GM19023 (cell line): ENCODE measurements at regions not wholly inside any gene's neighbourhood (a gene's known extent, or its start where the extent isn't known, plus 50 kb on each side); places are given as distances from the start of the nearest gene placed in this dataset.

Source experiments
- ATAC-seq: cut with Tn5 transposase; IDR thresholded peaks from one replicate; pipeline ENCODE4 v1.9.1; 2021; ENCODE audit warnings: mild to moderate bottlenecking, moderate library complexity; ENCODE audit not compliant: unreplicated experiment

DNA sequence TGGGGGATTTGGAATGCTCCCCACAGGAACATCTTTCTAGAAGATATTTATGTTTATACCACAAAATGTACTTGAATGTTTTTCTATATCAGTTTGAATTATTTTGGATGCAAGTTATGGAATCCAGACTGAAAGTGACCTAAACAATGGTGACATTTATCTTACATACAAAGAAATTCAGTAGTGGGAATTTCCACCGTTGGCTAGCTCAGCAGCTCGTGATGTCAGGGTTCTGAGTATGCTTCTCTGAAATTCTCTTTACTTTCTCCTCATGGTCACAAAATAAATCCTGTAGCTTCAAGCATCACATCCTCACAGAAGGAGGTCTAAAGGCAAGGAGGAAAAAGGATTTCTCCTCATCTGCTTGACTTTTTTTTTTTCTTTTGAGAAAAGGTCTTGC lies 105.3 kb downstream of the AKAIN1 start:
- ATAC-seq = no peak

DNA sequence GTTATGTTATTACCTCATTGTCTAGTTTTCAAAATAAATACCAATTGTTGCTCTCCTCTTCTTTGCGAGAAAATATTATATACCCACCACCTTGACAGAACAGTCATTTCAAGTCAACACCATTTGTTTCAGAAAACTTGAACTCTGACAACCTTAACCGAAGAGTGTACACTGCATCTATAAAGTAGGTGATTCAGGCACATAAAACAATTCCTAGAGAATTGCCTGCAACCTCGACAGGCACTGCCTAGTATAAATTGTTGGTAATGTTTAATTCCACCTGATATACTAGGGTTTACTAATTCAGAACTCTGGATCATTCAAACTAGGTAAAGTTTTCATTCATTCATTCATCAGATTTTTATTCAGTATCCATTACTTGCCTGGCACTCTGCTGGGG lies 121.8 kb downstream of the AKAIN1 start:
- ATAC-seq = no peak

GRCh38 chr18:5073026-5073944 lies 123.8 kb downstream of the AKAIN1 start:
- no peak for ATAC-seq

DNA sequence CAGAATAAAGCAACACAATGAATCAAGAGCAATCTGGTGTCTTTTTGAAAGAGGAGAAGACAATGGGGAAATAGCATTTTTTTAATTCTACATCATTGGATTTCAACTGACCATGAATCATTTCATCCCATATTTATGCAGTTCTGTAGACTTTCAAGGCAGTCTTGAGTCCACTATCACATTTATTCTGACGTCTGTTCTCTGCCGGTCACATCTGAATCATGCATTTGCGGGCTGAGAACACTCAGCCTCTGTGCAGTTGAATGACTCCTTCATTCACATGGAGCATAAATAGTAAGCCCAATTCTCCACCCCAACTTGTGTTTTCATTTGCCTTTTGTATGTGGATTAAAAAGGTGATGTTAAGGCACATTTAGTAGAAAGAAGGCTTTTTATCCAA lies 128.2 kb downstream of the AKAIN1 start:
- ATAC-seq = no peak

GRCh38 chr18:5066380-5066977 lies 130.6 kb downstream of the AKAIN1 start:
- ATAC-seq = no peak

GRCh38 chr18:5065615-5066014 lies 131.4 kb downstream of the AKAIN1 start:
- no peak for ATAC-seq

GRCh38 chr18:5064841-5065370 lies 132.2 kb downstream of the AKAIN1 start:
- no peak for ATAC-seq

DNA sequence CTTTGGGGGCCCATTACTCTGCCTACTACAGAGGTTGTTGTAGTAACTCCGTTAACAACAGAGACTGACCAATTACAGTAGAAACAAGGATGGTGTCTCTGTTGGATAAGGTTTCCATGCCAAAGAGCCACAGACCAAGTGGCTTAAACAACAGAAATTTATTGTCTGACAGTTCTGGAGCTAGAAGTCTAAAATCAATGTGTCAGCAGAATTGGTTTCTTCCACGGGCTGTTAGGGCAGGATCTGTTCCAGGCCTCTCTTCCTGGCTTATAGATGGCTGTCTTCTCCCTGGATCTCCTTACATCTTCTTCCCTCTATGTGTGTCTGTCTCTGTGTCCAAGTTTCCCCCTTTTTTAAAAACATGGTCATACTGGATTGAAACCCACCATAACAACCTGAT lies 135.3 kb downstream of the AKAIN1 start:
- ATAC-seq = no peak

DNA sequence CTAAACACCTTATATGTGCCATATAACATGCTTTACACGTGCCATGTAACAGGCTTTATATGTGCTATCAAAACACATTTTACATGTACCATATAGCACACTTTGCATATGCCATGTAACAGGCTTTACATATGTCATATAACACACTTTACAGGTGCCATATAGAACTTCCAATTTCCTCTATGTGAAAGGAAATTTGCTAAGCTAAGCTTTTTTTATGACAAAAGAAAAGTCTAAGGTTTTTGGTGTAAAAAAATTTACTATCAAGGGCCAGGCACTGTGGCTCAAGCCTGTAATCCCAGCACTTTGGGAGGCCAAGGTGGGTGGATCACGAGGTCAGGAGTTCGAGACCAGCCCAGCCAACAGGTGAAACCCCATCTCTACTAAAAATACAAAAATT lies 136.5 kb downstream of the AKAIN1 start:
- no peak for ATAC-seq

DNA sequence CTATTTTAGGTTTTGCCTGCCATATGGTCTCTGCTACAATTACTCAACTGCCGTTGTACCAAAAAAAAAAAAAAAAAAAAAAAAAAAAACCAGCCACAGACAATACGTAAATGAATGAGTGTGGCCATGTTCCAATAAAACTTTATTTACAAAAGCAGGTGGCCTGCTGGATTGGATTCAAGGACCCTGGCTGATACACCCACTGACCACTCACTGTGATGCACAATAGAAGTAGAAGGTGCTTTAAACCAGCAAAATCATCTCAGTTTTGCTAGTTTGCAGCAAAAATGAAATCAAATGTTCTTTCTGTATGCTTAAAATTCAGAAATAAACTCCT lies 137.4 kb downstream of the AKAIN1 start:
- ATAC-seq = no peak

GRCh38 chr18:5058768-5059695 lies 138.0 kb downstream of the AKAIN1 start:
- no peak for ATAC-seq

GRCh38 chr18:5057386-5058348 lies 139.4 kb downstream of the AKAIN1 start:
- no peak for ATAC-seq

- no peak for ATAC-seq
Observed at GRCh38 chr18:5052491-5052890, 144.6 kb downstream of the AKAIN1 start.

- ATAC-seq = no peak
Observed at GRCh38 chr18:5051207-5051606, 145.8 kb downstream of the AKAIN1 start.

DNA sequence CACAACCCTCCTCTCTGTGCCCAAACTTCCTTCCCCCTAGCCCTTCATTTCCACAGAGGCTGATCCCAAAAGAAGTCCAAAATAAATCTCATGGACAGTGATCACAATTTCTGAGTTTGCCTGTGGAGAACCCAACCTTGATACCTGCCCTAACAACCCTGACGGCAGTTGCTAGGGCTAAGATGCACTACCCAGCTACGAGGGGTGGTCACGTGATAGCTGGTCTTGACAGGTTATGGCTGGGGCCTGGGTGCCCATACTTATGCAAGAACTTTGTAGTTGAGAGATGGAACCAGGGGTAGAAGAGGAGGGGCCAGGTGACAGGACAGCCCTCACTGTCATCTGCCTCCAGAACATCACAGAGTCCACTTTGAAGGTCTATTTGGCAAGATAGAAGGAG lies 147.9 kb downstream of the AKAIN1 start:
- no peak for ATAC-seq

DNA sequence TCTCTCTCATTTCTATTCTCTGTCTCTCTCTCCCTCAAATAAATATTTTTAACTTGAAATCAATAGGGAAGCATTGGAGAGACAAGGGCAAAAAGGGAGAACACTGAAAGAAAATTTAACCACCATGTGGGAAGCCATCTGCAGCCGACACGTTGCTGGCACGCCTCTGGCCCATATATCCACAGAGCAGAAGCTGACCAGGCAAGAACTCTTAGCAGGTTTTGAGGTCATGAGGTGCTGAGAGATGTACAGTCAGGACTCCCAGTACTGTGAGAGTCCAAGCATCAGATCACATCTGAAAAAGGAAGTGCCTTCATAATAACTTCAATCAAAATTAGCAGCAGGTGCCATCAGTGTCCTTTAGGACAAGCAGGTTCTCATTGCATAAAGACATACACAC lies 156.6 kb downstream of the AKAIN1 start:
- no peak for ATAC-seq

- no peak for ATAC-seq
Observed at GRCh38 chr18:5036523-5036922, 160.5 kb downstream of the AKAIN1 start.

GRCh38 chr18:5031216-5031615 lies 165.8 kb downstream of the AKAIN1 start:
- no peak for ATAC-seq

DNA sequence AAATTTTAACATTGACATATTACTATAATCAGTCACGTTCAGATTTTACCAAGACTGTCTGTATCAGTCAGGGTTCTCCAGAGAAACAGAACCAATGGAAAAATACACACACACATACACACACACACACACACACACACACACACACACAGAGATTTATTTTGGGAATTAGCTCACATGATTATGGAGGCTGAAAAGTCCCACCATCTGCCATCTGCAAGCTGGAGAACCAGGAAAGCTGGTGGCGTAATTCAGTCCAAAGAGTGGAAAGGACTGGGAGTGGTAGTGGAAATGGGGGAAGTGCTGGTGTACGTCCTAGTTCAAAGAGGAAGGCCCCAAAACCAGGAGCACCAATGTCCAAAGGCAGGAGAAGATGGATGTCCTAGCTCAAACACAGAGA lies 166.4 kb downstream of the AKAIN1 start:
- no peak for ATAC-seq

- ATAC-seq = no peak
Observed at GRCh38 chr18:5029592-5029991, 167.5 kb downstream of the AKAIN1 start.
